Upper lobe of left lung (tissue), 6 donors: ENCODE measurements at regions not wholly inside any gene's neighbourhood (a gene's known extent, or its start where the extent isn't known, plus 50 kb on each side); places are given as distances from the start of the nearest gene placed in this dataset.
"Not testable (repeated sequence)": the region's sequence is repeated elsewhere in the genome, so short reads cannot be mapped to it uniquely, and the experiment has no call there.

ENCODE experiments used
- ATAC-seq, 2 donors: fragments of 200-7000 bp; cut with Tn5 transposase; one replicate each; pipeline ENCODE4 v1.9.1; 2022; ENCODE audit warnings: mild to moderate bottlenecking in 2 of 2, moderate library complexity in 2 of 2; ENCODE audit not compliant: low FRiP score in 2 of 2
- DNase-seq, 2 donors: peaks; one replicate each; pipeline ENCODE4 v3.0.0-alpha.2; 2019 to 2020
- H3K27ac ChIP-seq, 4 donors: fragments of 200-600 bp; sonication (generic); one replicate each; pipeline ENCODE4 v1.5.1; 2016 to 2019
- H3K27me3 ChIP-seq, 4 donors: fragments of 200-600 bp; sonication (generic); one replicate each; pipeline ENCODE4 v1.5.1; 2017 to 2019
- H3K36me3 ChIP-seq, 4 donors: fragments of 200-600 bp; sonication (generic); one replicate each; pipeline ENCODE4 v1.5.1; 2016 to 2019
- H3K4me1 ChIP-seq, 4 donors: fragments of 200-600 bp; sonication (generic); one replicate each; pipeline ENCODE4 v1.5.1; 2018 to 2019
- H3K4me3 ChIP-seq, 4 donors: fragments of 200-600 bp; sonication (generic); one replicate each; pipeline ENCODE4 v1.5.1; 2017 to 2019; ENCODE audit warnings: mild to moderate bottlenecking in 2 of 4, moderate library complexity in 1 of 4
- H3K9me3 ChIP-seq, 4 donors: fragments of 200-600 bp; sonication (generic); one replicate each; pipeline ENCODE4 v1.5.1; 2018 to 2019
- CTCF ChIP-seq, 6 experiments: fragments of 450-650 bp in 4 of 6; fragments of 200-600 bp in 2 of 6; sonication (generic) in 2 of 6; IDR thresholded peaks; one replicate each; pipeline ENCODE4 v1.5.1; 2016 to 2019; ENCODE audit warnings: antibody characterized with exemption in 6 of 6
- EP300 ChIP-seq, 4 donors: sonication (generic); formaldehyde crosslinking; IDR thresholded peaks; one replicate each; pipeline ENCODE4 v1.5.1; 2017; ENCODE audit warnings: antibody characterized with exemption in 4 of 4, control low read depth in 2 of 4
- POLR2A ChIP-seq, 4 donors: fragments of 450-650 bp; IDR thresholded peaks; one replicate each; pipeline ENCODE4 v1.5.1; 2016 to 2017; ENCODE audit warnings: antibody characterized with exemption in 4 of 4, mild to moderate bottlenecking in 2 of 4
- POLR2AphosphoS5 ChIP-seq, 2 donors: sonication (generic); formaldehyde crosslinking; IDR thresholded peaks; one replicate each; pipeline ENCODE4 v1.5.1; 2017; ENCODE audit warnings: antibody characterized with exemption in 2 of 2
- WGBS, 2 donors: methylation state at CpG; one replicate each; pipeline ENCODE4 v1.1.5; 2017 to 2018; 5-methylcytosine and 5-hydroxymethylcytosine counted together
- donor health status: DM: no; HTN: no; CAD: no; lungs with moderate emphysema.
- donor health status: DM: no; HTN: yes; CAD: no; lungs with severe emphysema.

- Histone ChIP-seq H3K27me3 (no peaks in the 10 kb centered on the region), H3K9me3 (peaks cover 0 to 20% (median 13%) of the 10 kb centered on the region in 4 donors), H3K4me1 (no peaks in the 10 kb centered on the region), H3K36me3 (no peaks in the 10 kb centered on the region), H3K4me3 (no peak overlapping the region), H3K27ac (no peak overlapping the region)
- TF ChIP-seq POLR2A (IDR thresholded peaks at IDR 0.05) (no peak), EP300 (IDR thresholded peaks at IDR 0.05) (no peak), POLR2AphosphoS5 (IDR thresholded peaks at IDR 0.05) (no peak), CTCF (IDR thresholded peaks at IDR 0.05) (no peak)
- ATAC-seq (no peak), DNase-seq (no peak)
Observed at GRCh38 chr5:113764382-113764781, 250.9 kb downstream of the YTHDC2 start.

DNA sequence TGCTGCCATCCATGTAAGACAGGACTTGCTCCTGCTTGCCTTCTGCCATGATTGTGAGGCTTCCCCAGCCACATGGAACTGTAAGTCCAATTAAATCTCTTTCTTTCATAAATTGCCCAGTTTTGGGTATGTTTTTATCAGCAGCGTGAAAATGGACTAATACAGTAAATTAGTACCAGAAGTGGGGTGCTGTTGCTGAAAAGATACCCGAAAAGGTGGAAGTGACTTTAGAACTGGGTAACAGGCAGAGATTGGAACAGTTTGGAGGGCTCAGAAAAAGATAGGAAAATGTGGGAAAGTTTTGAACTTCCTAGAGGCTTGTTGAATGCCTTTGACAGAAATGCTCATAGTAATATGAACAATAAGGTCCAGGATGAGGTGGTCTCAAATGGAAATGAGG lies 253.3 kb downstream of the YTHDC2 start:
- not testable (repeated sequence) for DNase-seq, H3K4me1 ChIP-seq, H3K4me3 ChIP-seq, H3K27me3 ChIP-seq, H3K36me3 ChIP-seq, ATAC-seq, H3K27ac ChIP-seq
- 50 to 73% methylated on average over 2 of the region's 2 CpGs for WGBS, 2 donors
- peaks cover 0 to 20% (median 13%) of the 10 kb centered on the region in 4 donors for H3K9me3 ChIP-seq

- no peaks in the 10 kb centered on the region for H3K36me3 ChIP-seq
- 65 to 70% methylated on average over 3 of the region's 3 CpGs for WGBS, 2 donors
- no peaks in the 10 kb centered on the region for H3K4me1 ChIP-seq
- H3K27ac ChIP-seq = no peak overlapping the region
- H3K4me3 ChIP-seq = no peak overlapping the region
- ATAC-seq = no peak
- no peaks in the 10 kb centered on the region for H3K27me3 ChIP-seq
- no peak for TF ChIP-seq EP300 (IDR thresholded peaks at IDR 0.05)
- no peak for TF ChIP-seq POLR2A (IDR thresholded peaks at IDR 0.05)
- no peak for TF ChIP-seq POLR2AphosphoS5 (IDR thresholded peaks at IDR 0.05)
- no peak for TF ChIP-seq CTCF (IDR thresholded peaks at IDR 0.05)
- H3K9me3 ChIP-seq = peaks cover 0 to 20% (median 13%) of the 10 kb centered on the region in 4 donors
- DNase-seq = no peak
Observed at GRCh38 chr5:113770648-113771047, 257.2 kb downstream of the YTHDC2 start.

GRCh38 chr5:113771483-113771882 lies 258.0 kb downstream of the YTHDC2 start:
- ATAC-seq = no peak
- TF ChIP-seq CTCF (IDR thresholded peaks at IDR 0.05) (no peak), EP300 (IDR thresholded peaks at IDR 0.05) (no peak), POLR2AphosphoS5 (IDR thresholded peaks at IDR 0.05) (no peak), POLR2A (IDR thresholded peaks at IDR 0.05) (no peak)
- H3K4me3 ChIP-seq = no peak overlapping the region

DNA sequence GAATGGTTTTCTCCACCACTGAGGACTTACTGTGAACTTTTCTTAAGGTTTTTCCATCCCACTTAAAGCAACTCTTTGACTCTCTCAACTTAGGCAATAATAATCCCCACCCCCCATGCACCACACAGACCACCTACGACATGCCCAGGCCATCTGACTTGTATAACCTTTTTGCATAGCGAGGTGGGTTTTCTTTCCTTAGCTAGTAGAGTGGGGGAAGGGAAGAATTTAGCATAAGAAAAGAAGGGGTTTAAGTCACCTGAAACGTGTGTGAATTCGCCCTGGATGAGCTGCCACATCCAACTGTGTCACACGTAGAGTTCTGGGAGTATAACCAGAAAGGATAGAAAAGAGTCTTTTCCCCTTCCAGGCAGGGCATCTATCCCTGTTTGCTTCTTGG lies 262.7 kb downstream of the YTHDC2 start:
- no peaks in the 10 kb centered on the region for H3K27me3 ChIP-seq
- no peak for DNase-seq
- 86 to 88% methylated on average over 5 of the region's 5 CpGs for WGBS, 2 donors
- ATAC-seq = no peak
- H3K27ac ChIP-seq = no peak overlapping the region
- TF ChIP-seq CTCF (IDR thresholded peaks at IDR 0.05) (no peak), POLR2AphosphoS5 (IDR thresholded peaks at IDR 0.05) (no peak), EP300 (IDR thresholded peaks at IDR 0.05) (no peak), POLR2A (IDR thresholded peaks at IDR 0.05) (no peak)
- H3K9me3 ChIP-seq = no peaks in the 10 kb centered on the region
- no peaks in the 10 kb centered on the region for H3K36me3 ChIP-seq
- H3K4me1 ChIP-seq = no peaks in the 10 kb centered on the region
- H3K4me3 ChIP-seq = no peak overlapping the region

More at GRCh38 chr5:113771483-113771882, 258.0 kb downstream of the YTHDC2 start:
- Histone ChIP-seq H3K9me3 (peaks cover 0 to 15% (median 11%) of the 10 kb centered on the region in 4 donors), H3K4me1 (no peaks in the 10 kb centered on the region), H3K27me3 (no peaks in the 10 kb centered on the region), H3K27ac (no peak overlapping the region), H3K36me3 (no peaks in the 10 kb centered on the region)
- DNase-seq = no peak
- 65 to 72% methylated on average over 2 of the region's 2 CpGs for WGBS, 2 donors
